ENCODE measurements at regions not wholly inside any gene's neighbourhood (a gene's known extent, or its start where the extent isn't known, plus 50 kb on each side); places are given as distances from the start of the nearest gene placed in this dataset.

DNA sequence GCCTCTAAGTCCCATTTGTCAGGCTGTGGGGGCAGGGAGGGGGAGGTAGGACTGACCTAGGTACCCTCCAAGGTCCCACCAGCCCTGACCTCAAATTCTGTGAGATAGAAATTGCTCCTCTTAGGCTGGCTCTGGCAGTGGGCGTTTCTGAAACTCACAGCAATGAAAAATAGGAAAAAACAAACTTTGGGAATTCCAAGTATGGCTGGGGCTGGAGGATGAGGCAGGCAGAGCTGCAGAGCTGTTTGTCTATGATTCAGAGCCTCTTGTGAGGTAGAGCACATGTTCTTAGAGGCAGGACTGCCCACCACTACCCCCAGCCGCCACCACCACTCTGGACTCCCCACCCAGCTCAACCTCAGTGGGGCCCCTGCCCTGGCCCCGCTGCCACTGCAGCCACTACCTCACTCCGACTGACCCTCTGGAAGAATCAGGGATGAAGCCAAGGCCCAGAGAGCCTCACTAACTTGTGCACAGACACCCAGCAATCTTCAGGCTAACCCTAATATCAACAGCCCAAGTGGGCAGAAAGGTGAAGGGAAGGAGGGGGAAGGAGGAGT, 98.2 kb downstream of the PJA1 start:
- no peak for DNase-seq (ENCODE audit: low read depth)
- Histone ChIP-seq H3K36me3 (ENCODE audit: control insufficient read depth, insufficient read depth, low read length) (no peaks in the 10 kb centered on the region), H3K4me3 (ENCODE audit: low read depth, low read length) (no peak overlapping the region), H3K27me3 (ENCODE audit: control insufficient read depth, insufficient read depth, low read length) (no peaks in the 10 kb centered on the region)
- TF ChIP-seq, protein P1, sequence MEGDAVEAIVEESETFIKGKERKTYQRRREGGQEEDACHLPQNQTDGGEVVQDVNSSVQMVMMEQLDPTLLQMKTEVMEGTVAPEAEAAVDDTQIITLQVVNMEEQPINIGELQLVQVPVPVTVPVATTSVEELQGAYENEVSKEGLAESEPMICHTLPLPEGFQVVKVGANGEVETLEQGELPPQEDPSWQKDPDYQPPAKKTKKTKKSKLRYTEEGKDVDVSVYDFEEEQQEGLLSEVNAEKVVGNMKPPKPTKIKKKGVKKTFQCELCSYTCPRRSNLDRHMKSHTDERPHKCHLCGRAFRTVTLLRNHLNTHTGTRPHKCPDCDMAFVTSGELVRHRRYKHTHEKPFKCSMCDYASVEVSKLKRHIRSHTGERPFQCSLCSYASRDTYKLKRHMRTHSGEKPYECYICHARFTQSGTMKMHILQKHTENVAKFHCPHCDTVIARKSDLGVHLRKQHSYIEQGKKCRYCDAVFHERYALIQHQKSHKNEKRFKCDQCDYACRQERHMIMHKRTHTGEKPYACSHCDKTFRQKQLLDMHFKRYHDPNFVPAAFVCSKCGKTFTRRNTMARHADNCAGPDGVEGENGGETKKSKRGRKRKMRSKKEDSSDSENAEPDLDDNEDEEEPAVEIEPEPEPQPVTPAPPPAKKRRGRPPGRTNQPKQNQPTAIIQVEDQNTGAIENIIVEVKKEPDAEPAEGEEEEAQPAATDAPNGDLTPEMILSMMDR (IDR thresholded peaks at IDR 0.05; ENCODE audit: insufficient read depth, low read length, poor library complexity, severe bottlenecking), result no peak

DNA sequence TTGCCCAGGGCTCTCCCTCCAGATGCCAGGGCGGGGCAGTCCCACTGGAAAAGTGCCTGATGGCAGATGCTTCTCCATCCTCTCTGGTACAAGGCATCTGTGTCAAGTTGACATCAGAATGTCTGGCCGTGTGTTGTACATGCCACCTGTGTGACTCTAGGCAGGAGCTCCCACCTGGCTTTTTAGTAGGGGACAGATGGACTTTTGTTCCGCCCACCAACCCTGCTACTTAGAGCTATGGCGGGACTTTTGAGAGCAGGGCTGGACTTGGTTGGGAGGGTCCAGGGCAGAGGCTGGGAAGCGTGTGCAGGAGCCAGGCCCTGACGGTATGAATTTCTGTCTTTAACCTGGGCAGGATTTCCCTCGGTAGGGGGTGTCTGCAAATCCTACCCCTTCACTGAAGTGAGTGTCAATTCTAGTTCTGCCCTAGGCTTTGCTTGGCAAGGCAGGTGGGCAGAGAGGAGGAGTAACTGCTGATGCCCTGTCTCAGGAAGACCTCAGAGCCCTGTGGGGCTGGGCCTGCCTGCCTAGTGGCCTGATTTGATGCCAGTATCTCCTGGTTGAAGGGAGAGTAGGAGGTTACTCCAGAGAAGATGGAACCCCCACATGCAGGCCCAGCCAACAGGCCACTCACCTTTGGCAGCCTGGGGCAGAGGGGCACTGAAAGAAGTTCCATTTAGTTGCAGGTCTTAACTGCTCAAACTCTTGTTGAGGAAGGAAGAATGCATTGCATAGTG, 99.1 kb downstream of the PJA1 start:
- no peak overlapping the region for H3K4me3 ChIP-seq (ENCODE audit: low read depth, low read length)
- TF ChIP-seq, protein P1 (IDR thresholded peaks at IDR 0.05; ENCODE audit: insufficient read depth, low read length, poor library complexity, severe bottlenecking), result no peak
- H3K36me3 ChIP-seq (ENCODE audit: control insufficient read depth, insufficient read depth, low read length), result no peaks in the 10 kb centered on the region
- H3K27me3 ChIP-seq (ENCODE audit: control insufficient read depth, insufficient read depth, low read length), result no peaks in the 10 kb centered on the region
- DNase-seq (ENCODE audit: low read depth), result no peak

DNA sequence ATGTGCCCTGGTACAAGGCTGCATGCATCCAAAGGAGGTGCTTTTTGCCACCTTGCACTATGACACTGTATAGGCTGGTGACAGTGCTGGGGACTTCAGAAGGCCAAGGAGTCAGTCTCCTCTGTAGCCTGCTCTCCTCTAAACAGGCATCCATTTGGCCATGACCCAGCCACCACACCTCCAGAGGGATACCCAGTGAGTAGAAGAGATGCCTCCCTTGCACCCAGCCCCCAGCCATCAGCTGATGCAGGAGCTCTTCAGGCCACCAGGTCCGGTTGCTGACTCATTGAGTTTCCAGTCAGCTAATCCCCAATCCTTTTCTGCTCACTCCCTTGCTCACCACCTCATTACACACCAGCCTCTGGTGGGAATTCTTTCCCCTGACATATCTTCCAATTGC, 99.8 kb downstream of the PJA1 start:
- no peak overlapping the region for H3K4me3 ChIP-seq (ENCODE audit: low read depth, low read length)
- TF ChIP-seq, protein P1 (IDR thresholded peaks at IDR 0.05; ENCODE audit: insufficient read depth, low read length, poor library complexity, severe bottlenecking), result no peak
- H3K36me3 ChIP-seq (ENCODE audit: control insufficient read depth, insufficient read depth, low read length), result no peaks in the 10 kb centered on the region
- peak; percentile 32 for DNase-seq (ENCODE audit: low read depth)
- H3K27me3 ChIP-seq (ENCODE audit: control insufficient read depth, insufficient read depth, low read length), result no peaks in the 10 kb centered on the region

DNA sequence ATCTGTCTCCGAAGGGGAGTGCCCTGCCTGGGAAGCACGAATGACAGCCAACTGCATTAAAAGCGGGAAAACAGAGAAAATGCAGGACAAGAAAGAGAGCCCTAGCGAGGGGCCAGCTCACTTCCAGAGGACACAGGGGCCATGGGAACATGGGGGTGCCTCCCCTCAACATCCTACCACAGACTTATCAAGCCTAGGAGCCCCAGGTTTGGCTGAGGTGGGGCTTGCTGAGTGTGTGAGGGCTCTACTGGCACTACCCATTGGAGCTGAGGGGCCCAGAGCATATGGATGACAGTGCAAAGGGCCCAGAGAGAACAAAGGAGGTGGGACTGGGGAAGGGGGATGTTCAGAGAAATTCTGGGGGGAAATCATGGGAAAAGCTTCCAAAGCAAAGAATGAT, 101.8 kb downstream of the PJA1 start:
- no peaks in the 10 kb centered on the region for H3K36me3 ChIP-seq (ENCODE audit: control insufficient read depth, insufficient read depth, low read length)
- H3K4me3 ChIP-seq (ENCODE audit: low read depth, low read length), result no peak overlapping the region
- H3K27me3 ChIP-seq (ENCODE audit: control insufficient read depth, insufficient read depth, low read length), result no peaks in the 10 kb centered on the region
- TF ChIP-seq, protein P1 (IDR thresholded peaks at IDR 0.05; ENCODE audit: insufficient read depth, low read length, poor library complexity, severe bottlenecking), result no peak
- no peak for DNase-seq (ENCODE audit: low read depth)

DNA sequence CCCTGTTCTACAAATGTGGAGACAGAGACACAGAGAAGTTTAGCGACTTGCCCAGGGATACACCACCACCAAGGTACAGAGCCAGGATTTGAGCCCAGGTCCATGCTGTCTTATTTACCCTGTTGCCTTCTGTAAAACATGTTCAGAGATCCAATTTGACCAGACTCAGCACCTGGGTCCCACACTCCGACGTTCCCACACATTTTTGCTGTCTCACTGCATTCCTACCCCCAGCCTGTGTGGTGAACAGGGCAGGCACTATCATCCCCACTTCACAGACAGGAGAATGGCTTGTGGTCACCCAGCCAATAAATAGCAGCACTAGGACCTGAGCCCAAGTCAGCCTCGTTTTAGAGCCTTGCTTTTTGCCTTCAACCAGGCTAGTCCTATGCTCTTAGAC, 102.8 kb downstream of the PJA1 start:
- Histone ChIP-seq H3K36me3 (ENCODE audit: control insufficient read depth, insufficient read depth, low read length) (no peaks in the 10 kb centered on the region), H3K4me3 (ENCODE audit: low read depth, low read length) (no peak overlapping the region), H3K27me3 (ENCODE audit: control insufficient read depth, insufficient read depth, low read length) (no peaks in the 10 kb centered on the region)
- TF ChIP-seq, protein P1 (IDR thresholded peaks at IDR 0.05; ENCODE audit: insufficient read depth, low read length, poor library complexity, severe bottlenecking), result no peak
- no peak for DNase-seq (ENCODE audit: low read depth)
